Stimulated activated CD4-positive, alpha-beta T cell treated with anti-CD3 and anti-CD28 coated beads, Interleukin-15, amount 100 ng/mL, for 1 hour (primary cell): ENCODE measurements at regions not wholly inside any gene's neighbourhood (a gene's known extent, or its start where the extent isn't known, plus 50 kb on each side); places are given as distances from the start of the nearest gene placed in this dataset.
"Not testable (repeated sequence)": the region's sequence is repeated elsewhere in the genome, so short reads cannot be mapped to it uniquely, and the experiment has no call there.

Experiments
- DNase-seq, 2 donors: peaks; one replicate each; pipeline ENCODE4 v3.0.0-alpha.2; 2020; ENCODE audit warnings: low read depth in 1 of 2, low spot score in 1 of 2

DNA sequence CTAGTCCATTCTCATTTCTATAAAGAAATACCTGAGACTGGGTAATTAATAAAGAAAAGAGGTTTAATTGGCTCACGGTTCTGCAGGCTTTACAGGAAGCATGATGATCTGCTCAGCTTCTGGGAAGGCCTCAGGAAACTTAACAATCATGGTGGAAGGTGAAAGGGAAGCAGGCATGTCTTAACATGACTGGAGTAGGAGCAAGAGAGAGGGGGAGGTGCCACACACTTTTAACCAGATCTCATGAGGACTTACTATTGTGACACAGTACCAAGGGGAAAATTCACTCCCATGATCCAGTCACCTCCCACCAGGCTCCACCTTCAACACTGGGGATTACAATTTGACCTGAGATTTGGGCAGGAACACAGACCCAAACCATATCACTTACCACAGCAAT is 310.1 kb downstream of the SH3GL2 start:
- not testable (repeated sequence) for DNase-seq

DNA sequence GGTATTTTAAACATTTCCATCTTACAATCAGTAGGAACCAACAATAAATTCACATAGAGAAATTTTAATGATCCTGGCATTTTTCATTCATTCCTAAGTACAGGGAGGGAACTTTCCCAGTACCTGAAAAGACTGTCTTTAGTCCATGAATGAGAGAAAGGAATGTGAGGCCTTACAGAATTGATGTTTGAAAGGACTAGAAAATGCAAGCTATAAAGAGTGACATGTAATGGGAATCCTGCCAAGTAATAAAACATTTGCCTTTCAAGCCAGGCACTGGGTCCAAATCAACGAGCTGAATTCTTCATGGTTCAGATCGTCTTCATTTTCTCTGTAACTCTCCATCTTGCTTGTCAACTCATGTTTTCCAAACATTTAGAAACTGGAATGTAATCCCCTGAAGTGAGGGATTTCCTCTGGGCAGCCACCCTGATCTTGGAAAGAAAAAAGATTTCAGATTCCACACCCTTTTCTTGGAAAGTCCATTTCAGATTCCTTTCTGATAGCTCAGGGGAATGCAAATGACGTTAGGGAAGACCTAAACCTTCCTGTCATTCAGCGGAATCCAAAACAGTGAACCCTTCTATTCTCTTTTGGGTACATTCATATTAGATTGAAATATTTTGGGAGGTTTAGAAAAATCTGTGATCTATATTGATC is 315.8 kb downstream of the SH3GL2 start:
- DNase-seq, result no peak

- DNase-seq, result no peak
Measured at GRCh38 chr9:17900606-17901005, 321.7 kb downstream of the SH3GL2 start.

DNA sequence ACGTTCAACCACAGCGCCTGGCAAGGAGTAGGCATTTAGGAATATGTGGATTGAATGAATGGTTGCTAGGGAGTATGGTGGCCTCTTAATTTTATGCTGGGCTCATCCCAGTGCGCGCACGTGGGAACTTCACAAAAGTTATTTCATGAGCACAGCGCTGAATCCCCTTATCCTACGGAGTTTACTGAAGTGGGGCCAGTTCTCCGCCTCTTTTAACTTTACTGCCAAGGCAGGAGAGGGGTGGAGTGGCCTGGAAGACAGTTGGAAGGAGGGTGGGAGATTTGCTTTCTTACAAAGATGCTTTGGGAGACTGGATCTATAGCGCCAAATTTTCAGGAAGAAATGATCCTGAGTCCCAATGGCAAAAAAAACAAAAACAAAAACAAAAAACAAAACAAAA is 326.5 kb downstream of the SH3GL2 start:
- DNase-seq, result no peak

DNA sequence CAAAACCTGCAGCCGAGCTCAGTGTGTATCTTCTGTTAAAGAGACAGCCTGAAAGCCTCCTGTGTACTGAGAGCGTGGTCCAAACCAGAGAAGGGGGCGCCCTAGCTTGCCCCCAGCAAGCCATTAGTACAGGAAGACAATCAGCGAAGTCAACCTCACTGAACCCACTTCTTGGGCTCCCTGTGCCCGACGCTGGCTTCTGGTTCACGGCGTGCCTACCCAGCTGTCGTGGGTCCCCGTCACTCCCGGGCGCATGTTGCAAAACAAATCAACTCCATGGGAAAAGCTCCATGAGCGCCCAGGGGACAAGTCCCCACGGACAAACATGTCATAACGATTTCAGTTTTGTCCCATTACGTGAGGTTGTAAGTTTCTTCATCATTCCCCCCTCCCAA is 326.9 kb downstream of the SH3GL2 start:
- no peak for DNase-seq

- DNase-seq, result no peak
Measured at GRCh38 chr9:17906176-17906840, 327.4 kb downstream of the SH3GL2 start.

- no peak for DNase-seq
Measured at GRCh38 chr9:17906841-17907778, 328.2 kb downstream of the SH3GL2 start.

GRCh38 chr9:17907779-17908508 is 329.1 kb downstream of the SH3GL2 start:
- DNase-seq, result no peak

DNA sequence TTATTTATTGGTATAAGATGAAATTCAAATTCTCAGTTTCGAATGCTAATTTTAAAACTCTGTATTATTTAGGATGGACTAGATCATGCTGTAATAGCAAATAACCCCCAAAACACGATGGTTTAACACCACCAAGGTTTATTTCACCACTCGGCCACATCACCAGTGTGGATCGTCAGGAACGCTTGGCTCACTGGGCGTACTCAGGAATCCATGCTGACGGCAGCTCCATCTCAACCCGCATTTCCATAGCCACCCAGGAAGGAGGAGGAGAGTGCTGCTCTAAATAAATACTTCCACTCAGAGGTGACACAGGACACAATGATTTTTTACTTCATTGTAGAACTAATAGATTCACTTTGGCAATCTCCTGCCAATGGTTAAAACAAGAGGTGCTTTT is 347.4 kb downstream of the SH3GL2 start:
- DNase-seq, result no peak

- no peak for DNase-seq
Measured at GRCh38 chr9:17927616-17928015, 348.8 kb downstream of the SH3GL2 start.

GRCh38 chr9:17928228-17928627 is 349.4 kb downstream of the SH3GL2 start:
- no peak for DNase-seq

GRCh38 chr9:17928768-17929167 is 349.9 kb downstream of the SH3GL2 start:
- DNase-seq, result no peak

- no peak for DNase-seq
Measured at GRCh38 chr9:17929506-17929905, 350.6 kb downstream of the SH3GL2 start.

DNA sequence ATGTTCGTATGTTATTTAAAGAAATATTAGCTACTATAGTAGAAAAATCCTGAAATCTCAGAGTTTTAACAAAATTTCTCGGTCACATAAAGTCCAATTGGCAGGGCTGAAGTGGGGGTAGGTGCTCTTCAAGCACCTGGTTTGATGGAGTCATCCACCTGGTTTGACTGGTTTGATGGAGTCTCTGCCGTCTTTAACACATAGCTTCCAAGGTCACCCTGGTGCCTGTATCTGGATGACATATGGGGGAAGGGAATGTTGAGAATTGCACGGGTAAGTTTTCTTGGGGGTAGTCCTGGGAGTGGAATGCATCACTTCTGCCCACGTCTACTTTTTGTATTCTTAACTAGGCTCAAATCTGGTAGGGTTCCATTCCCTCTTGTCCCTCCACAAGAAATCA is 351.2 kb downstream of the SH3GL2 start:
- DNase-seq, result no peak

DNA sequence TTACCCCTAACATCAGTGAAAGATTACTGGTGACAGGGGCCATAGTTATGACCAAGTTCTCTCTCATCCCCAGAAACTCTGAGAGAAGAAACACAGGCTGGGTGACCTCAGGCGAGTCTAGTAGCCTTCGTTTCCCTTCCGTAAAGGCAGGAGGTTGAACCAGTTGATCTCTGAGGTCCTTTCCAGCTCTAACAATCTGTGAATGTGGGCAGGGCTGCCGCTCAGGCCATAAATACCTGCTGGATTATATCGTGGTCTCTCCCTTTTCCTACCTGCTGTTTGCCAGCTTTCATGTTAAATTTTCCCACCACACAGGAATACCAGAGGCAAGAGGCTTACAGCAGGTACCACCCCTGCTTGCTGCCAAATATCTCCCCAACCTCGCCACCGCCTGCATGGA is 357.5 kb downstream of the SH3GL2 start:
- no peak for DNase-seq

- no peak for DNase-seq
Measured at GRCh38 chr9:17938035-17938655, 359.3 kb downstream of the SH3GL2 start.

GRCh38 chr9:17942498-17942897 is 363.6 kb downstream of the SH3GL2 start:
- DNase-seq, result no peak

- no peak for DNase-seq
Measured at GRCh38 chr9:17955409-17955808, 376.5 kb downstream of the SH3GL2 start.

GRCh38 chr9:17958363-17958762 is 379.5 kb downstream of the SH3GL2 start:
- DNase-seq, result no peak

GRCh38 chr9:17962747-17963146 is 383.9 kb downstream of the SH3GL2 start:
- DNase-seq, result no peak

GRCh38 chr9:17963498-17963897 is 384.6 kb downstream of the SH3GL2 start:
- DNase-seq, result no peak
